ENCODE measurements at regions not wholly inside any gene's neighbourhood (a gene's known extent, or its start where the extent isn't known, plus 50 kb on each side); places are given as distances from the start of the nearest gene placed in this dataset.

DNA sequence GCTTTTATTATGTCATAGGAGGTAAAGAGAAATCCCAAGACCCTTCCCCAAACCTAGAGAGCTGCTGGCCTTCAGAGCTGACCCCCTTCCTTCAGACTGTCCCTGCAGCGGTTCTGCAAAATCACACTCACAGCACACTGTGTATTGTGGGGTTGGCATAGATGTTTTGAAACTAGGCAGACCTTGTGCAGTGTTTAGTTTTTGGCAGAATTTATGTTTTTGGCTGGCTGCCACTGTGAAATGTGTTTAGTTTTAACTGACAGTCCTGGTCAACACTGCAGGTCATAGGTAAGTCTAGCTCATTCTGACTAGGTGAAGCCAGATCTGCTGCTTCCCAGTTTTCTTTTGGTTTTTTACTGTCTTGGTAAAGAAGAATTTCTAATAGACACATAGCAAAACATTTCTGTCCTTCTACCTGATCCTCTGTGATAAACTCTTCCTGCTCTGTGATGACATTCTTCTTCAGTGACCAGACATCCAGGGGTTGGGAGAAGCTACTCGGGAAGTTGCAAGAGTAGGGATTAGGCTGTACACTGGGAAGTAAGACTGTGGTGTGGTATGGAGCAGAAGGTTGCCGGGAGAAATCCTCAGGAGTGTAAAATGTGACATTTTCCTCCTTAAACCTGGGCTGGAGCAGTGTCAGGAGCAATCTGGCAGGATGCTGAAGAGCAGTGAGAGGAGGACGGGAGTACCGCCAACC lies 209.6 kb upstream of the MCTP2 start:
- CTCF ChIA-PET: interaction anchor here (1.6 kb wide), 1 partner anchor 98 kb away, joined by 7 read pairs; no protein-coding TSS in a partner anchor
- TF ChIP-seq ZNF138 (CRISPR knock-in tag; conservative IDR thresholded peaks at IDR 0.05): no peak
- TF ChIP-seq ATF1 (CRISPR knock-in tag; IDR thresholded peaks at IDR 0.05): no peak
- TF ChIP-seq ZNF232 (CRISPR knock-in tag; IDR thresholded peaks at IDR 0.05): no peak
- TF ChIP-seq, protein P1, sequence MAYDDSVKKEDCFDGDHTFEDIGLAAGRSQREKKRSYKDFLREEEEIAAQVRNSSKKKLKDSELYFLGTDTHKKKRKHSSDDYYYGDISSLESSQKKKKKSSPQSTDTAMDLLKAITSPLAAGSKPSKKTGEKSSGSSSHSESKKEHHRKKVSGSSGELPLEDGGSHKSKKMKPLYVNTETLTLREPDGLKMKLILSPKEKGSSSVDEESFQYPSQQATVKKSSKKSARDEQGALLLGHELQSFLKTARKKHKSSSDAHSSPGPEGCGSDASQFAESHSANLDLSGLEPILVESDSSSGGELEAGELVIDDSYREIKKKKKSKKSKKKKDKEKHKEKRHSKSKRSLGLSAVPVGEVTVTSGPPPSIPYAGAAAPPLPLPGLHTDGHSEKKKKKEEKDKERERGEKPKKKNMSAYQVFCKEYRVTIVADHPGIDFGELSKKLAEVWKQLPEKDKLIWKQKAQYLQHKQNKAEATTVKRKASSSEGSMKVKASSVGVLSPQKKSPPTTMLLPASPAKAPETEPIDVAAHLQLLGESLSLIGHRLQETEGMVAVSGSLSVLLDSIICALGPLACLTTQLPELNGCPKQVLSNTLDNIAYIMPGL (CRISPR knock-in tag; IDR thresholded peaks at IDR 0.05): no peak
- TF ChIP-seq NFE2L1 (CRISPR knock-in tag; IDR thresholded peaks at IDR 0.05): no peak
- no peak for TF ChIP-seq NFATC4 (CRISPR knock-in tag; IDR thresholded peaks at IDR 0.05)
- TF ChIP-seq, protein P2, sequence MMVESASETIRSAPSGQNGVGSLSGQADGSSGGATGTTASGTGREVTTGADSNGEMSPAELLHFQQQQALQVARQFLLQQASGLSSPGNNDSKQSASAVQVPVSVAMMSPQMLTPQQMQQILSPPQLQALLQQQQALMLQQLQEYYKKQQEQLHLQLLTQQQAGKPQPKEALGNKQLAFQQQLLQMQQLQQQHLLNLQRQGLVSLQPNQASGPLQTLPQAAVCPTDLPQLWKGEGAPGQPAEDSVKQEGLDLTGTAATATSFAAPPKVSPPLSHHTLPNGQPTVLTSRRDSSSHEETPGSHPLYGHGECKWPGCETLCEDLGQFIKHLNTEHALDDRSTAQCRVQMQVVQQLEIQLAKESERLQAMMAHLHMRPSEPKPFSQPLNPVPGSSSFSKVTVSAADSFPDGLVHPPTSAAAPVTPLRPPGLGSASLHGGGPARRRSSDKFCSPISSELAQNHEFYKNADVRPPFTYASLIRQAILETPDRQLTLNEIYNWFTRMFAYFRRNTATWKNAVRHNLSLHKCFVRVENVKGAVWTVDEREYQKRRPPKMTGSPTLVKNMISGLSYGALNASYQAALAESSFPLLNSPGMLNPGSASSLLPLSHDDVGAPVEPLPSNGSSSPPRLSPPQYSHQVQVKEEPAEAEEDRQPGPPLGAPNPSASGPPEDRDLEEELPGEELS (CRISPR knock-in tag; IDR thresholded peaks at IDR 0.05): no peak
- no peak for TF ChIP-seq RELA (CRISPR knock-in tag; IDR thresholded peaks at IDR 0.05; ENCODE audit: borderline replicate concordance)
- TF ChIP-seq FOXP1 (CRISPR knock-in tag; IDR thresholded peaks at IDR 0.05; ENCODE audit: borderline replicate concordance): no peak
- no peak for TF ChIP-seq ZBTB21 (CRISPR knock-in tag; IDR thresholded peaks at IDR 0.05; ENCODE audit: borderline replicate concordance)
- no peak for TF ChIP-seq JAZF1 (CRISPR knock-in tag; IDR thresholded peaks at IDR 0.05)
- TF ChIP-seq SP1 (CRISPR knock-in tag; conservative IDR thresholded peaks at IDR 0.05): no peak
- H3K4me3 Mint-ChIP-seq: no peak overlapping the region
- no peak overlapping the region for H3K27ac Mint-ChIP-seq
- POLR2A ChIA-PET: interaction anchor here (1.4 kb wide), 1 partner anchor 21 kb away, joined by 4 read pairs; no protein-coding TSS in a partner anchor
- H3K27me3 Mint-ChIP-seq (ENCODE audit: low read depth): no peaks in the 10 kb centered on the region
- ATAC-seq: no peak
- H3K36me3 Mint-ChIP-seq: no peaks in the 10 kb centered on the region
- no peaks in the 10 kb centered on the region for H3K4me1 Mint-ChIP-seq
- H3K9me3 Mint-ChIP-seq: no peaks in the 10 kb centered on the region
- DNase-seq (ENCODE audit: low spot score): no peak

DNA sequence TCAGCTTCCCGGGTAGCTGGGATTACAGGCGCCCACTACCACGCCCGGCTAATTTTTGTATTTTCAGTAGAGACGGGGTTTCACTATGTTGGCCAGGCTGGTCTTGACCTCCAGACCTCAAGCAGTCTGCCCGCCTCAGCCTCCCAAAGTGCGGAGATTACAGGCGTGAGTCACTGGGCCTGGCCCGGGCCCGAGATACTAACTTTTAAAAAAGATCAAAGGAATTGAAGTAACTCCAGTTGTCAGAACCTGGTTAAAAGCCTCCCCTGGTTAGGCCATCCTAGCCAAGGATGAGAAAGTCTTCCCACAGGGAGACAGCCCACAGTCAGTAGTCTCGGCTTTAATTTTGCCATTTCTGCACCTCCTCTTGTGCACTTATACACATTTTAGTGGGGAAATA lies 212.3 kb upstream of the MCTP2 start:
- no peak overlapping the region for H3K27ac Mint-ChIP-seq
- DNase-seq (ENCODE audit: low spot score): no peak
- ChIA-PET POLR2A (no interaction called here), CTCF (no interaction called here)
- no peaks in the 10 kb centered on the region for H3K4me1 Mint-ChIP-seq
- H3K4me3 Mint-ChIP-seq: no peak overlapping the region
- ATAC-seq: no peak
- H3K36me3 Mint-ChIP-seq: no peaks in the 10 kb centered on the region
- H3K27me3 Mint-ChIP-seq (ENCODE audit: low read depth): no peaks in the 10 kb centered on the region
- no peak for TF ChIP-seq TEAD1 (CRISPR knock-in tag; IDR thresholded peaks at IDR 0.05)
- no peak for TF ChIP-seq ZNF317 (CRISPR knock-in tag; IDR thresholded peaks at IDR 0.05; ENCODE audit: borderline replicate concordance, low read depth)
- no peak for TF ChIP-seq EMX1 (CRISPR knock-in tag; IDR thresholded peaks at IDR 0.05)
- TF ChIP-seq TP53 (CRISPR knock-in tag; IDR thresholded peaks at IDR 0.05): no peak
- TF ChIP-seq, protein P3, sequence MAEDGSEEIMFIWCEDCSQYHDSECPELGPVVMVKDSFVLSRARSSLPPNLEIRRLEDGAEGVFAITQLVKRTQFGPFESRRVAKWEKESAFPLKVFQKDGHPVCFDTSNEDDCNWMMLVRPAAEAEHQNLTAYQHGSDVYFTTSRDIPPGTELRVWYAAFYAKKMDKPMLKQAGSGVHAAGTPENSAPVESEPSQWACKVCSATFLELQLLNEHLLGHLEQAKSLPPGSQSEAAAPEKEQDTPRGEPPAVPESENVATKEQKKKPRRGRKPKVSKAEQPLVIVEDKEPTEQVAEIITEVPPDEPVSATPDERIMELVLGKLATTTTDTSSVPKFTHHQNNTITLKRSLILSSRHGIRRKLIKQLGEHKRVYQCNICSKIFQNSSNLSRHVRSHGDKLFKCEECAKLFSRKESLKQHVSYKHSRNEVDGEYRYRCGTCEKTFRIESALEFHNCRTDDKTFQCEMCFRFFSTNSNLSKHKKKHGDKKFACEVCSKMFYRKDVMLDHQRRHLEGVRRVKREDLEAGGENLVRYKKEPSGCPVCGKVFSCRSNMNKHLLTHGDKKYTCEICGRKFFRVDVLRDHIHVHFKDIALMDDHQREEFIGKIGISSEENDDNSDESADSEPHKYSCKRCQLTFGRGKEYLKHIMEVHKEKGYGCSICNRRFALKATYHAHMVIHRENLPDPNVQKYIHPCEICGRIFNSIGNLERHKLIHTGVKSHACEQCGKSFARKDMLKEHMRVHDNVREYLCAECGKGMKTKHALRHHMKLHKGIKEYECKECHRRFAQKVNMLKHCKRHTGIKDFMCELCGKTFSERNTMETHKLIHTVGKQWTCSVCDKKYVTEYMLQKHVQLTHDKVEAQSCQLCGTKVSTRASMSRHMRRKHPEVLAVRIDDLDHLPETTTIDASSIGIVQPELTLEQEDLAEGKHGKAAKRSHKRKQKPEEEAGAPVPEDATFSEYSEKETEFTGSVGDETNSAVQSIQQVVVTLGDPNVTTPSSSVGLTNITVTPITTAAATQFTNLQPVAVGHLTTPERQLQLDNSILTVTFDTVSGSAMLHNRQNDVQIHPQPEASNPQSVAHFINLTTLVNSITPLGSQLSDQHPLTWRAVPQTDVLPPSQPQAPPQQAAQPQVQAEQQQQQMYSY (CRISPR knock-in tag; IDR thresholded peaks at IDR 0.05): no peak
- TF ChIP-seq, protein P4, sequence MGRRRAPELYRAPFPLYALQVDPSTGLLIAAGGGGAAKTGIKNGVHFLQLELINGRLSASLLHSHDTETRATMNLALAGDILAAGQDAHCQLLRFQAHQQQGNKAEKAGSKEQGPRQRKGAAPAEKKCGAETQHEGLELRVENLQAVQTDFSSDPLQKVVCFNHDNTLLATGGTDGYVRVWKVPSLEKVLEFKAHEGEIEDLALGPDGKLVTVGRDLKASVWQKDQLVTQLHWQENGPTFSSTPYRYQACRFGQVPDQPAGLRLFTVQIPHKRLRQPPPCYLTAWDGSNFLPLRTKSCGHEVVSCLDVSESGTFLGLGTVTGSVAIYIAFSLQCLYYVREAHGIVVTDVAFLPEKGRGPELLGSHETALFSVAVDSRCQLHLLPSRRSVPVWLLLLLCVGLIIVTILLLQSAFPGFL (CRISPR knock-in tag; IDR thresholded peaks at IDR 0.05; ENCODE audit: borderline replicate concordance): no peak
- no peak for TF ChIP-seq NR1H2 (CRISPR knock-in tag; IDR thresholded peaks at IDR 0.05)
- no peak for TF ChIP-seq NR3C1 (CRISPR knock-in tag; conservative IDR thresholded peaks at IDR 0.05; ENCODE audit: low read depth)
- TF ChIP-seq, protein P5, sequence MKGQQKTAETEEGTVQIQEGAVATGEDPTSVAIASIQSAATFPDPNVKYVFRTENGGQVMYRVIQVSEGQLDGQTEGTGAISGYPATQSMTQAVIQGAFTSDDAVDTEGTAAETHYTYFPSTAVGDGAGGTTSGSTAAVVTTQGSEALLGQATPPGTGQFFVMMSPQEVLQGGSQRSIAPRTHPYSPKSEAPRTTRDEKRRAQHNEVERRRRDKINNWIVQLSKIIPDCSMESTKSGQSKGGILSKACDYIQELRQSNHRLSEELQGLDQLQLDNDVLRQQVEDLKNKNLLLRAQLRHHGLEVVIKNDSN (CRISPR knock-in tag; IDR thresholded peaks at IDR 0.05): no peak
- TF ChIP-seq, protein P6, sequence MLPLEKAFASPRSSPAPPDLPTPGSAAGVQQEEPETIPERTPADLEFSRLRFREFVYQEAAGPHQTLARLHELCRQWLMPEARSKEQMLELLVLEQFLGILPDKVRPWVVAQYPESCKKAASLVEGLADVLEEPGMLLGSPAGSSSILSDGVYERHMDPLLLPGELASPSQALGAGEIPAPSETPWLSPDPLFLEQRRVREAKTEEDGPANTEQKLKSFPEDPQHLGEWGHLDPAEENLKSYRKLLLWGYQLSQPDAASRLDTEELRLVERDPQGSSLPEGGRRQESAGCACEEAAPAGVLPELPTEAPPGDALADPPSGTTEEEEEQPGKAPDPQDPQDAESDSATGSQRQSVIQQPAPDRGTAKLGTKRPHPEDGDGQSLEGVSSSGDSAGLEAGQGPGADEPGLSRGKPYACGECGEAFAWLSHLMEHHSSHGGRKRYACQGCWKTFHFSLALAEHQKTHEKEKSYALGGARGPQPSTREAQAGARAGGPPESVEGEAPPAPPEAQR (CRISPR knock-in tag; IDR thresholded peaks at IDR 0.05): no peak
- peaks cover 8% of the 10 kb centered on the region for H3K9me3 Mint-ChIP-seq
